Mononuclear cell (primary cell): ENCODE measurements at regions not wholly inside any gene's neighbourhood (a gene's known extent, or its start where the extent isn't known, plus 50 kb on each side); places are given as distances from the start of the nearest gene placed in this dataset.
"Not testable (repeated sequence)": the region's sequence is repeated elsewhere in the genome, so short reads cannot be mapped to it uniquely, and the experiment has no call there.

Source experiments
- H3K27me3 ChIP-seq: 2 replicates; pipeline ENCODE4 v1.6.0; 2011; ENCODE audit warnings: low read length, control low read depth; ENCODE audit not compliant: insufficient read depth
- H3K4me1 ChIP-seq: 2 replicates; pipeline ENCODE4 v1.5.1; 2011; ENCODE audit warnings: mild to moderate bottlenecking, low read length, control low read depth; ENCODE audit not compliant: insufficient read depth
- H3K4me3 ChIP-seq: 2 replicates; pipeline ENCODE4 v1.5.1; 2011; ENCODE audit warnings: mild to moderate bottlenecking, low read length, moderate library complexity
- H3K9me3 ChIP-seq: 2 replicates; pipeline ENCODE4 v1.5.1; 2011; ENCODE audit warnings: low read depth, mild to moderate bottlenecking, control low read depth, low read length

GRCh38 chr15:95610945-95611344 is 719.6 kb upstream of the NR2F2 start:
- Histone ChIP-seq H3K9me3 (no peaks in the 10 kb centered on the region), H3K27me3 (no peaks in the 10 kb centered on the region), H3K4me1 (no peaks in the 10 kb centered on the region), H3K4me3 (no peak overlapping the region)

- Histone ChIP-seq H3K4me1 (no peaks in the 10 kb centered on the region), H3K27me3 (no peaks in the 10 kb centered on the region), H3K4me3 (no peak overlapping the region), H3K9me3 (no peaks in the 10 kb centered on the region)
Measured at GRCh38 chr15:95615436-95615835, 715.1 kb upstream of the NR2F2 start.

GRCh38 chr15:95616306-95616705 is 714.2 kb upstream of the NR2F2 start:
- Histone ChIP-seq H3K9me3 (no peaks in the 10 kb centered on the region), H3K27me3 (no peaks in the 10 kb centered on the region), H3K4me3 (no peak overlapping the region), H3K4me1 (no peaks in the 10 kb centered on the region)

- Histone ChIP-seq H3K4me1 (no peaks in the 10 kb centered on the region), H3K4me3 (no peak overlapping the region), H3K27me3 (no peaks in the 10 kb centered on the region), H3K9me3 (no peaks in the 10 kb centered on the region)
Measured at GRCh38 chr15:95620934-95621579, 709.4 kb upstream of the NR2F2 start.

GRCh38 chr15:95622843-95623242 is 707.7 kb upstream of the NR2F2 start:
- no peaks in the 10 kb centered on the region for H3K9me3 ChIP-seq
- no peaks in the 10 kb centered on the region for H3K4me1 ChIP-seq
- no peaks in the 10 kb centered on the region for H3K27me3 ChIP-seq
- H3K4me3 ChIP-seq: no peak overlapping the region

- no peaks in the 10 kb centered on the region for H3K9me3 ChIP-seq
- H3K4me3 ChIP-seq: no peak overlapping the region
- H3K27me3 ChIP-seq: no peaks in the 10 kb centered on the region
- no peaks in the 10 kb centered on the region for H3K4me1 ChIP-seq
Measured at GRCh38 chr15:95624100-95624499, 706.4 kb upstream of the NR2F2 start.

- no peaks in the 10 kb centered on the region for H3K4me1 ChIP-seq
- no peaks in the 10 kb centered on the region for H3K9me3 ChIP-seq
- H3K27me3 ChIP-seq: no peaks in the 10 kb centered on the region
- H3K4me3 ChIP-seq: no peak overlapping the region
Measured at GRCh38 chr15:95624616-95625361, 705.7 kb upstream of the NR2F2 start.

- Histone ChIP-seq H3K4me3 (no peak overlapping the region), H3K4me1 (no peaks in the 10 kb centered on the region), H3K27me3 (no peaks in the 10 kb centered on the region), H3K9me3 (no peaks in the 10 kb centered on the region)
Measured at GRCh38 chr15:95626501-95627361, 703.8 kb upstream of the NR2F2 start.

- Histone ChIP-seq H3K4me1 (no peaks in the 10 kb centered on the region), H3K9me3 (no peaks in the 10 kb centered on the region), H3K27me3 (no peaks in the 10 kb centered on the region), H3K4me3 (no peak overlapping the region)
Measured at GRCh38 chr15:95629503-95630168, 700.9 kb upstream of the NR2F2 start.

GRCh38 chr15:95630683-95631082 is 699.8 kb upstream of the NR2F2 start:
- Histone ChIP-seq H3K9me3 (no peaks in the 10 kb centered on the region), H3K4me3 (no peak overlapping the region), H3K4me1 (no peaks in the 10 kb centered on the region), H3K27me3 (no peaks in the 10 kb centered on the region)

- no peaks in the 10 kb centered on the region for H3K9me3 ChIP-seq
- no peak overlapping the region for H3K4me3 ChIP-seq
- no peaks in the 10 kb centered on the region for H3K4me1 ChIP-seq
- H3K27me3 ChIP-seq: no peaks in the 10 kb centered on the region
Measured at GRCh38 chr15:95635666-95636065, 694.8 kb upstream of the NR2F2 start.

- no peaks in the 10 kb centered on the region for H3K27me3 ChIP-seq
- H3K4me1 ChIP-seq: no peaks in the 10 kb centered on the region
- no peak overlapping the region for H3K4me3 ChIP-seq
- H3K9me3 ChIP-seq: no peaks in the 10 kb centered on the region
Measured at GRCh38 chr15:95636107-95636506, 694.4 kb upstream of the NR2F2 start.

- H3K4me1 ChIP-seq, H3K9me3 ChIP-seq, H3K27me3 ChIP-seq, H3K4me3 ChIP-seq: not testable (repeated sequence)
Measured at GRCh38 chr15:95637234-95637633, 693.3 kb upstream of the NR2F2 start.

- Histone ChIP-seq H3K9me3 (no peaks in the 10 kb centered on the region), H3K4me3 (no peak overlapping the region), H3K4me1 (no peaks in the 10 kb centered on the region), H3K27me3 (no peaks in the 10 kb centered on the region)
Measured at GRCh38 chr15:95639208-95639607, 691.3 kb upstream of the NR2F2 start.
